ENCODE measurements at regions not wholly inside any gene's neighbourhood (a gene's known extent, or its start where the extent isn't known, plus 50 kb on each side); places are given as distances from the start of the nearest gene placed in this dataset.

GRCh38 chr1:170819781-170820180 is 115.6 kb upstream of the MROH9 start:
- ChIA-PET CTCF (ENCODE audit: low intra/inter-chr PET ratio, low total read pairs) (no interaction called here), POLR2A (no interaction called here)
- Histone ChIP-seq H3K9me3 (ENCODE audit: low read length) (no peaks in the 10 kb centered on the region), H3K27ac (ENCODE audit: extremely low read length, insufficient read depth, low read length) (no peak overlapping the region), H4K20me1 (ENCODE audit: insufficient read depth, low read length) (no peaks in the 10 kb centered on the region), H2AFZ (ENCODE audit: low read length) (no peak overlapping the region), H3K9ac (ENCODE audit: insufficient read depth, low read depth, low read length) (no peak overlapping the region), H3K4me1 (ENCODE audit: insufficient read depth, low read length) (no peaks in the 10 kb centered on the region), H3K79me2 (ENCODE audit: insufficient read depth, low read length) (no peaks in the 10 kb centered on the region), H3K4me3 (replicated peaks in 1 of 3; ENCODE audit: insufficient read depth in 1 of 3, low read depth in 2 of 3, low read length in 3 of 3) (no peak overlapping the region), H3K36me3 (replicated peaks in 1 of 2; ENCODE audit: control insufficient read depth in 1 of 2, insufficient read depth in 2 of 2, low read length in 2 of 2) (no peaks in the 10 kb centered on the region), H3K4me2 (ENCODE audit: low read depth, low read length) (no peak overlapping the region), H3K27me3 (ENCODE audit: control insufficient read depth in 1 of 2, insufficient read depth in 2 of 2, low read length in 2 of 2) (no peaks in the 10 kb centered on the region)
- TF ChIP-seq RELA (CRISPR knock-in tag; IDR thresholded peaks at IDR 0.05) (no peak), GPBP1L1 (CRISPR knock-in tag; IDR thresholded peaks at IDR 0.05) (no peak), ZNF720 (CRISPR knock-in tag; IDR thresholded peaks at IDR 0.05) (no peak), HES4 (CRISPR knock-in tag; IDR thresholded peaks at IDR 0.05; ENCODE audit: borderline replicate concordance) (no peak), MIXL1 (CRISPR knock-in tag; IDR thresholded peaks at IDR 0.05) (no peak), ZNF589 (CRISPR knock-in tag; conservative IDR thresholded peaks at IDR 0.05) (no peak), SATB2 (CRISPR knock-in tag; IDR thresholded peaks at IDR 0.05) (no peak)
- FAIRE-seq, result no peak
- intact Hi-C loops (cut with micrococcal nuclease; ENCODE audit: unreplicated experiment), result no loop called here
- no TSS peak for BruUV-seq (replicated peaks)
- in situ Hi-C loops (cut with HindIII; ENCODE audit: extremely low pct_ligation_motif_present, low pct_unique_long_range_greater_than_20kb), result no loop called here
- WGBS (ENCODE audit: low lambda C conversion rate), result 38% methylated on average over 2 of the region's 2 CpGs
- no peak for ATAC-seq
- no peak for DNase-seq (ENCODE audit: low spot score)

DNA sequence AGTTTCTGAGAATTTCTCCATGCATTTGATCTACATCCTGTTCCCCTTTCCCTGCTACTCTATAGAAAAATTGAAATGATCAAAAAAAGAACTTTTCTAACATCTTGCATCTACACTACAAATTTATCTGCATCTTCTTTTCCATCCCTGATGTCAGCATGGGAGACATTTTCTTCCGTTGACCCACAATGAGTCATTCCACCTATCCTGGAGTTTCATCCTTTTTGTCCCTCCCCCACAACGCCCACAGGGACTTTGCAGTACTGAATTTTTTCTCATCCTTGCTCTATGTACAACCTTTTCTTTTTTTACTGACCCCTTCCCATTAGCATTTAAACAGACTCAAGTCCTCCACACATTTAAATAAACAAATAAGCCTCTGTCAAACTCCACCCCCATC is 112.2 kb upstream of the MROH9 start:
- intact Hi-C loops (cut with micrococcal nuclease; ENCODE audit: unreplicated experiment), result no loop called here
- H3K27me3 ChIP-seq (ENCODE audit: control insufficient read depth in 1 of 2, insufficient read depth in 2 of 2, low read length in 2 of 2), result no peaks in the 10 kb centered on the region
- H4K20me1 ChIP-seq (ENCODE audit: insufficient read depth, low read length), result no peaks in the 10 kb centered on the region
- no peak overlapping the region for H3K9ac ChIP-seq (ENCODE audit: insufficient read depth, low read depth, low read length)
- in situ Hi-C loops (cut with HindIII; ENCODE audit: extremely low pct_ligation_motif_present, low pct_unique_long_range_greater_than_20kb), result no loop called here
- WGBS (ENCODE audit: low lambda C conversion rate), result 0% methylated on average over 2 of the region's 2 CpGs
- H3K4me3 ChIP-seq (replicated peaks in 1 of 3; ENCODE audit: insufficient read depth in 1 of 3, low read depth in 2 of 3, low read length in 3 of 3), result no peak overlapping the region
- H3K4me2 ChIP-seq (ENCODE audit: low read depth, low read length), result no peak overlapping the region
- H3K79me2 ChIP-seq (ENCODE audit: insufficient read depth, low read length), result no peaks in the 10 kb centered on the region
- FAIRE-seq (no peak), ATAC-seq (no peak), DNase-seq (ENCODE audit: low spot score) (no peak)
- BruUV-seq (replicated peaks), result no TSS peak
- H3K4me1 ChIP-seq (ENCODE audit: insufficient read depth, low read length), result no peaks in the 10 kb centered on the region
- H3K36me3 ChIP-seq (replicated peaks in 1 of 2; ENCODE audit: control insufficient read depth in 1 of 2, insufficient read depth in 2 of 2, low read length in 2 of 2), result no peaks in the 10 kb centered on the region
- ChIA-PET POLR2A (no interaction called here), CTCF (ENCODE audit: low intra/inter-chr PET ratio, low total read pairs) (no interaction called here)
- no peak overlapping the region for H3K27ac ChIP-seq (ENCODE audit: extremely low read length, insufficient read depth, low read length)
- H2AFZ ChIP-seq (ENCODE audit: low read length), result no peak overlapping the region
- no peaks in the 10 kb centered on the region for H3K9me3 ChIP-seq (ENCODE audit: low read length)
- TF ChIP-seq ZNF350 (CRISPR knock-in tag; IDR thresholded peaks at IDR 0.05; ENCODE audit: borderline replicate concordance, low read depth), result no peak
- no peak for TF ChIP-seq SNAI1 (CRISPR knock-in tag; IDR thresholded peaks at IDR 0.05; ENCODE audit: borderline replicate concordance)
- TF ChIP-seq NFYB (CRISPR knock-in tag; IDR thresholded peaks at IDR 0.05), result no peak
- TF ChIP-seq HDAC1 (CRISPR knock-in tag; IDR thresholded peaks at IDR 0.05), result no peak
- TF ChIP-seq PCBP1 (IDR thresholded peaks at IDR 0.05; ENCODE audit: borderline replicate concordance, low read depth, low read length), result no peak
- TF ChIP-seq SMARCC2 (IDR thresholded peaks at IDR 0.05), result no peak
- no peak for TF ChIP-seq RFXANK (CRISPR knock-in tag; IDR thresholded peaks at IDR 0.05)
- TF ChIP-seq ZHX2 (IDR thresholded peaks at IDR 0.05; ENCODE audit: low read depth), result no peak
- no peak for TF ChIP-seq ZHX2 (CRISPR knock-in tag; IDR thresholded peaks at IDR 0.05; ENCODE audit: borderline replicate concordance)
